ENCODE measurements at regions not wholly inside any gene's neighbourhood (a gene's known extent, or its start where the extent isn't known, plus 50 kb on each side); places are given as distances from the start of the nearest gene placed in this dataset.

- no peak for TF ChIP-seq CTCF (IDR thresholded peaks at IDR 0.05)
- no peak for TF ChIP-seq POLR2A (IDR thresholded peaks at IDR 0.05)
Observed at GRCh38 chr1:81607086-81607485, 193.6 kb upstream of the ADGRL2 start.

All from right lobe of liver (tissue), 4 donors.